ENCODE measurements at regions not wholly inside any gene's neighbourhood (a gene's known extent, or its start where the extent isn't known, plus 50 kb on each side); places are given as distances from the start of the nearest gene placed in this dataset.
"Not testable (repeated sequence)": the region's sequence is repeated elsewhere in the genome, so short reads cannot be mapped to it uniquely, and the experiment has no call there.

DNA sequence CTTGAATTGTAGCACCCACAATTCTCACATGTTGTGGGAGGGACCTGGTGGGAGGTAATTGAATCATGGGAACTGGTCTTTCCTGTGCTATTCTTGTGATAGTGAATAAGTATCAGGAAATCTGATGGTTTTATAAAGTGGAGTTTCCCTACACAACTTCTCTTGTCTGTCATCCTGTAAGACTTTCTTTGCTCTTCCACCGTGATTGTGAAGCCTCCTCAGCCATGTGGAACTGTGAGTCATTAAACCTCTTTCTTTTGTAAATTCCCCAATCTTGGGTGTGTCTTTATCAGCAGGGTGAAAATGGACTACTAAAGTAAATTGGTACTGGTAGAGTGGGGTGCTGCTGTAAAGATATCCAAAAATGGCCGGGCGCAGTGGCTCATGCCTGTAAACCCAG lies 215.6 kb downstream of the LIG4 start:
- no peak for DNase-seq

DNA sequence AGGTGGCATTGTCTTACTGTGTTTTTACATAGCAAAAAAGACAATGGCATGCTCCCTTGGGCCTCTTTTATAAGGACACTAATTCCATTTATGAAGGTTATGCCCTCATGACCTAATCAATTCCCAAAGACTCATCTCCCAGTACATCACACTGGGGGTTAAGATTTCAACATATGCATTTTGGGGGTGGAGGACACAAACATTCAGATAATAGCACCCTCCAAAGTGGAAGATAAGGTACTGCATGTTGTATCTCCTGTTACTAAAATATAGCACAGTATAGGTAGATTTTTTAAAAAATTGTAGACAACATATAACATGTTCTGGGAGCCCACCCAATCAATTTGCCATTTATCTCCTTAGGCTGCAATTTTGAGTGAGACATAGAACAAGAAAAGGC lies 221.2 kb downstream of the LIG4 start:
- DNase-seq, result no peak

DNA sequence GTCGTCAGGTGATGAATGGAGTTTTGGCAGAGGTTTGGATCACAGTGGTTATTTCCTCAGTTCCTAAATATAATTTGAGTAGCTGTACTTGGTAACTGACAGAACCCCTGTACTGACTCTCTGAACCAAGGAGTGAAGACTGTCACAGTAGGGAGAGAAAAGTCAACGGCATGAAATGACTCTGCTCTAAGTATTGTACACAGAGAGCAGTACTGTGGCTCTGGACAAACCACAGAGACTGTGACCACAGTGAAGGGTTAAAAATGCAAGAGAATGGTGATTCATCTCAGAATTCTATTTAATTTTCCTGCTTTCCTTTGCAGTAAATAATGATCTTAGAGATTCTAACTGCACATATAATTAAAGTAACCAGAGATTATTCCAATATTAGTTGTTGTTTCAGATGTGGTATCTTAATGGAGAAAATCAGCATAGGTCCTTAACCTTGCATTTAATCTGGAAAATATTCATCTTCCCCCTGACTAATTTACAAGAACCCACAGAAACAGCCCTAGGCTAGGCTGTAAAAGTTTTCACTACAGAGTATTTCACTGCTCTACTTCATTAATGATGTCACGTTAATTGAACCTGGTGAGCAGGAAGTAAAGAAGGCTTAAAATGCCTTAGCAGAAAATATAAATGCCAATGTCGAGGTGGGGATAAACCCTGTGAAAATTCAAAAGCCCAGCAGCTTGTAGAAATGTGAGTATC lies 221.9 kb downstream of the LIG4 start:
- no peak for DNase-seq

DNA sequence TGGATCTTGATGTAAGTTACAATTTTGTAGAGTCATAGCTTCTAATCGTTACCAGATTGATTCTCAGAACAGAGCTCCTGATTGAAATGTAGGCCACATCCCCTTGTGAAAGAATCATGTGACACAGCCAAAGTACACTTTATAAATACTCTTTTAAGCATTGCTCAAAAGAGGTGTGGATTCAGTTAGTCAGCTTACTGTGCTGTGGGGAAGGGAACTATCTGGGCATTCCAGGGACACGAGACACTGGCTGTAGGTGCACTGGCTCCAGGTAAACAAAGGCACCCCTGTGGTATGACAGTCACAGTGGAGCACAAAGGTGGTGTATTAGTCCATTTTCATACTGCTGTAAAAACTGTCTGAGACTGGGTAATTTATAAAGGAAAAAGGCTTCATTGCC lies 222.8 kb downstream of the LIG4 start:
- DNase-seq, result no peak

DNA sequence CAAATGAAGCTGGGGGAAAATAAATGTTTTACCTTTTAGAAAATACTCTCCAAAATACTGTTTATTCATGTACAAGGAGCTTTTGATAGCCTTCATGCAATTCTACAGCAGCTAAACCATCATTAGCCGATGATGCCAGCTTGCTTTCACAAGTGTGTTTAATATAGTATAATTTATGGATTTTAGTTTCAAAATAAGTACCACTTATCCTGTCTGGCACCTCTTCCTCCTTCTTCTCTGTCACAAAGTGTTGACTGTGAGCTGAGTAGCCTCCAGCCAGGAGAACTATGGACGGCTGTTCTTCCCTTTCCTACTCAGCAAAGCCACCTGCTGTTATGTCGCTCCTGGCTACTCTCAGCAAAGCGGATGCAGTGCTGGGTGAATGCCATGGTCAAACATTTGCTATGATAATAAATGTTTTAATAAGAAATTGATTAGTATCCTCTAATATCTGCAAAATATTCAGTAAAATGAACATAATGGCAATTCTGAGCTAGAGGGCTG lies 238.2 kb downstream of the LIG4 start:
- no peak for DNase-seq

DNA sequence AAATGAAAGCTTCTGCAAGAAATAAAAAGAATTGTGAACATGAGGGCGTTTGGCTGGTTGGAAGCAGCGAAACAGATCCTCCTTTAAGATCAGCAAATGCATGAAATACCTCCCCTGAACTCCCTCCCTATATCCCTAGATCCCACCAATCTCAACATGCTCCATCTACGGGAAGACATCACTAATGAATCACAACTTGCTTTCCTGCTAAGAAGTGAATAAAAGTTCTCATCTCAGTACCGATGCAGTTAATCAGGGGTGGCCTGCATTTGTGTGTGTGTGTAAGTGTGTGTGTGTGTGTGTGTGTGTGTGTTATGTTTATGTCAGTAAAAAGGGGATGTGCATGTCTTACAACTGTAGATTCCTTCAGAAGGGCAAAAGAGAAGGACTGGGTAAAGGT lies 238.7 kb downstream of the LIG4 start:
- DNase-seq, result no peak

DNA sequence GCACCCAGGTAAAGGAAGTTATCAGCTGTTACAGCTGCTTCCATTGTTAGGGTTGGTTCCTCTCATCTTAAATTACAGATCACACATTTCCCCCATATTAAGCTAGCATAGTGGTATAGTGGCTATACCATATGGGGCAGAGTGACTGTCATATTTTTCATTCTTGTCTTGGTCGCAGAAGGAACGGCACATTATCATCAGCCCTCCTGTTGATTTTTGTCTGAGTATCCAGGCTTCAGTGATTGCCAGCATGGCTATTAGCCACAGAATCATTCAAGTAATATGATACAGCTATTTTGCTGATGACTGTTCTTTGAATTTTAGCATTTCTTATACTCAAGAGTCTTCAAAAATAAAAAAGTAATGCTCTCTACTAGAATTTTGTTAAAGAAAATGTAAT lies 240.9 kb downstream of the LIG4 start:
- no peak for DNase-seq

DNA sequence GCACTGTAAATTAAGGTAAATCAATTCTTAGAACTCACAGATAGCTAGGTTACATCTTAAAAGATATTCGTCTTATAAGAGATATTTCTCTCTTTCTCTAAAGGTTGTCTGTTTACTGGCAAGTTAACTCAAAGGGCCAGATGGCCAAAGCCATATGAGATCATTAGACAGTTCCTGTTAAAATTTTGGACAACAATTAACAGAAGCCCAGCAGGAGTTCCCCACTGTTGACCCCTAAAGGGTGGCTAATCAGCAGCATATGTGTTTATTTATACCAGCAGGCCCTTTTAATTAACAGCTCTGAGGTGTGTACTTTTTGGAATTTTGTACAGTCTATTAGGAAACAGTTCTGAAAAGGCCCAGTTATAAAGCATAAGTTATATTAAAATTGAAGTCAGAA lies 245.8 kb downstream of the LIG4 start:
- no peak for DNase-seq

DNA sequence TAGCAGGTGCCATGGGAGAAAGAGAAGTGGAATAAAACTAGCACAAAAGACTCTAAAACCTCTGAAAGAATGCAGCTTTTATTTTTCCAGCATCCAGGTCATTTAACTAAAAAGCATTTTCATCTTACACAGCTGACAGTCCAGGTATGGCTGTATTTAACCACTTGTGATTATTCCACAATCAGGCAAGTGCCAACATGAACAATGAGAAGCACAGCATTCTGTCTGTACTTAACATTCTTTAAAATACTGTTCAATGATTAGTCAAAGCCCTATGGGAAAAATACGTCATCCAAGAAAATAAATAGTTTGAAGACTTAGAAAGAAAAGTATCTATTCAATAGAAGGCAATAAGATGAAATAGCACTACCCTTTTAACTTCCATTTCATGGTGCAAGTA lies 246.9 kb downstream of the LIG4 start:
- DNase-seq, result no peak

DNA sequence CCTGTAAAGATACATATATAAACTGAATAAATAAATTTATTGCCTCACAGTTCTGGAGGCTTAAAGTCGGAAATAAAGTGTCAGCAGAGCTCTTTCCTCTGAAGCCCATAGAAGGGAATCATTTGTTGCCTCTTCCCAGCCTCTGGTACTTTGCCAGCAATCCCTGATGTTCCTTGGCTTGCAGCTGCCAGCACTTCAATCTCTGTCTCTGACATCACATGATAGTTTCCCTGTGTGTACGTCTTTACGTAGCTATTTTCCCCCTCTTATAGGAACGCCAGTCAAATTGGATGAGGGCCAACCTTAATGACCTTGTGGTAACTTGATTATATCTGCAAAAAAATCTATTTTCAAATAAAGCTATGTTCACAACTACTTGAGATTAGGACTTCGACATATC lies 250.9 kb downstream of the LIG4 start:
- no peak for DNase-seq

DNA sequence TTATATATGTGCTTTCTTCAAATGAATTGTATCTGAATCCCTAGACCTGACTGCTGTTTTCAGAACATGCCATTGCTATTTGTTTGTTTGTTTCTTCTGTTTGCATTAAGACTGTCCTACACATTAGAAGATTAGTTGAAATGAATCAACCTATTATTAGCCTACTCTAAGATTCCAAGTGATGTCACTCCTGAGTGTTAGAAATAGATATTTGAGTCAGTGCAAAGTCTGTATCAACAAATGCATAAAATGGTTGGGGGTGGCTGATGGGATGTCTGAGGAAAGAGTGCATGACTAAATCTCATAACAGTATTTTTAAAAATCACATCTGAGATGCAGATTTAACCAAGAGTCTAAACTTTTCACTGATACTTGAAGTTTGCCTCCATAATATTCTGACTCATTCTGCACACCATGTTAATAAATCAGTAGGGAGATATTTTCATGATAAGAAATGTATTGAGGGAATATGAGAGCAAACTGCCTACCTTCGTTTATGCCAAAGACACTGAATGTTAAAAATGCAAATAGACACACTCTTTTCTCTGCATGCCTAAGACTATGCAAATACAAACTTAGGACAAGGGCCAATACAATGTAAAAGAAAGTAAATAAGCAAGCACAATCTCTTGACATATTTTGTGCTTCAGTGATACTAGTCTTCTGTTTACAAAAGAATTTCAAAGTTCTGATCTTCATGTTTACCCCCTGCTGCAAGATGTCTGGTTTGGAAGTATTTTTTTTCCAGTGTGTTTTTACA lies 253.3 kb downstream of the LIG4 start:
- DNase-seq, result no peak

DNA sequence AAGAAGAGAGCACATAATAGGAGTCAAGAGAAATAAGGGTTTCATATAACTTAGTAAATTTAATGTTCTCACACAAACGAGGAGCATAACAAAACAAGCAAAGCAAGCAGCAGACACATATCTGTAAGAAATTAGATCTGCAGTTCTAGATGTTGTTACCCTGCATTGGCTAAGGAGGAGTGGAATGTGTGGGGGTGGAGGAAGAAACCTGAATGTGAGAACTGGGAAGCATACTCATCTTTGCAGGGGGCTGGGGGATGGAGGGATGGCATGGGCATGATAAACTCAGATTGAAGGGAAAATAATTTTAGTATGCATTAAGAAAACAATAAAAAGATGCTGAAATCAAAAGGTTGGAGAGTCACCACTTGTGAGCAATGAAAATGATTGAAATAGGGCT lies 255.0 kb downstream of the LIG4 start:
- no peak for DNase-seq

DNA sequence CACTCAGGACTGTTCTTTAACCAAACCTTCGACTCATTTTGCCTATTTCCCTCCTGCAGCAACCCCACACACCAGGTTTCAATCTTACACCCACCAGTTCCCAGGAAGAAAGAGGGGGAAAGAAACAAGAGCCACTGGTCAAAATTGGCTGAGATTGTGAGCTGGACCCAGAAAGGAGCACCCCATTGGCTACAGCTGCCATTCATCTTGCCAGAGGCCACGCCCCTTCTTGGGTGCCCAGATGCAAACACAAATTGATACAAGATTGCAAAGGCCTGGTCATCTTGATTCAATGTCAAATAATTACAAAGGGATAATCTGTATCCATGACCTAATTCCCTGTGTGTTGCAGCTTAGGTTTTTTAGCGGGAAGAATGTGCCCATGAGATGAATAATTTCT lies 258.4 kb downstream of the LIG4 start:
- DNase-seq, result no peak

DNA sequence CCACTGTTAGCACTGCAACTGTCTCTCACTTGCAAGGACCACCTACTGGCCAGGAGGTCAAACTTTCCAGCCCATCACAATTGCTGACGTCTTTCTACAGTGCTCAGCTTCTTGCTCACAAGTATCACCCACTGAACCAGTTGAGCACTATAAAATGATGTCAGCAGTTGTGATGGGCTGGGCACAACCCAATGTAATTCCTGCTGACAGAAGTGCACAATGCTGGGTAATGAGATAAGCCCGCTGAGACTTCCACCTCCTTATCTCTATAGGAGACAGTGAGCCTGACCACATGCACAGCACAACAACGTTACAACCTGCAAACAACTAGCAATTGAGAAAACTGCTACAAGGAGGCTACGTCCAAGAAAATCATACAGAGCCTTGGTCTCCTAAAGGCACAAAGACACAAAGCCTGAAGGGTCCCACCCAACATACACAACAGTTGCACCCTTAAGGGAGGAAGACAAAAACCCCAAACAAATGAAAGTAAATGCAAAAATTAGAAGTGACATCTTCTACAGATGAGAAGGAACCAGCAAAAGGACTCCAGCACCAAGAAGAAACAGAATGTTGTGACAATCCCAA lies 273.2 kb downstream of the LIG4 start:
- no peak for DNase-seq

DNA sequence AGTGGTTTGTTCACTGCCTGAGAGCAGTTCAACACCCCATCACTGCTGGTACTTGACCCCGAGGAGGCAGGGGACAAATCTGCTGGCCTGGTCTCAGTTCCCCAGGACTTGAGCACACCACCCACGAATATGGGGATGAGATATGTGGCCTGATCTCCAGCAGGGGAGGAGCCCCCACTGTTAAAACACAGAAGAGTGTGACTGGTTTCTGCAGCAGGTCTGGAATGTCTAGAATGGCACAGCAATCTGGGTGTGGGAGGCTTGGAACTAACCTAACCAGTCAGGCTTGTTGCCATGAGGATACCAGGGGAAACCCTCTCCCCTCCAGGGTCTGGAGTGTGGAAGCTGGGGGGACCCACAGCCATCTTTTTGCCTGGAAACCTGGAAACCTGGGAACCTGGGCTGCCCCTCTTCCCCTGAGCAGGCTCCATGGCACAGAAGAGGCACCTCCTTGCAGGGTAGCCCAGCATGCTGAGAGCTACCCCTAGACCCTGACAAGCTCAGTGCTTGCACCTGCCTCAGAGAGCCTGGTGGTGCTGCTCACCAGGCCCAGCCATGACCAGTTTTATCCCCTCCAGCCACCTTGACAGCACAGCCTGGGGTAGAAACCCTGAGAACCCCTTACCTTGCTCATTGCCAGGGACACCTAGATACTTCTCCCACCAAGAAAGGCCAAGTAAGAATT lies 273.8 kb downstream of the LIG4 start:
- DNase-seq, result no peak

DNA sequence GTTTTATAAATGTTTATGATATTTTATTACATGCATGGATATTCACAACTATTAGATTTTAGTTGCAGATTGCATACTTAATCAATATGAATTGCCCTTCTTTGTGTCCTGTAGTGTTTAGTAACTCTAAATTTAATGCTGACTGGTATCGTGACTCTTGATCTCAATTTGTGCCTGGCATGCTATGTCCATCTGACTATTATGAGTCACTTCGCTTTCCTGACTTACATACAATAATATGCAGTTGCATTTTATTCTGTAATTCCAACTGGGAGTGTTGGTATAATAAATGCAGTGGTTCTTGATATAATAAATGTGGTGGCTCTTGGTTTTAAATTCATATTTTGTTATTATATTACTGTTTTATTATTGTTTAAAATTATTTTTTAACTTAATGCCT lies 277.5 kb downstream of the LIG4 start:
- DNase-seq, result no peak

DNA sequence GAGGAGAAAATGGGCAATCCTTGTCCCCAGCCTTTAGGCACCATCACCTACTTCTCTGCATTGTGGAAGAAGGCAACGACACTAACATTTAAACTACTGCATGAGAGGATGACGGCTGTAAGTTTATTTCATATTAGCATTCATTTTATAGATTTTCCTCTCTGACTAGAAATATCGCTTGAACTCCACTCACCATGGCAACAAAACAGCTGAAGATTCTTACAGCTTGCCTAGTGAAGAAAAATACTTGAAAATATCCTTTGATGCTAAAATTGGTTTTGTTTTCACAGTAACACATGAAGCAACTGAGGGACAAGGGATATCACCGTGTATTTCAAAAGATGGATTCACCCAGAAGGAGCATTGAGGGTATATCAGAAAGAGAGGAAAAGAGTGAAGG lies 284.3 kb downstream of the LIG4 start:
- DNase-seq, result no peak

DNA sequence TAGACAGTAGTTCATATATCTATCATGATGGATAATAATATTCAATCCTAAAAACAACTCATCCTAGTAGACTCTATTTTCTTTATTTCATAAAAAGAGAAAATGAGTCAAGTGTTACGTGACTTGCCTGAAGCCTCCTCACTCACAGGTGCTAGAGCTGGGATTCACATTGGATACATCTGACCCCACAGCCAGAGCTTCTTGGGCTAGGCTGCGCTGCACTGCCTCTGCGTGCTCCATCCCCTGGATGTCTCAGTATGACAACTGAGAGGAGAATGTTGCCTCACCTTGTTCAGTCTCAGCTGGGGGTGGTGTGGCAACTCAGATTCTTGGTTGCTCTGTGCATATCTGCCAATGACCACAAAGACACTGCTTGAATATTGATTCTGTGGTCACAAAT lies 286.6 kb downstream of the LIG4 start:
- DNase-seq, result no peak

DNA sequence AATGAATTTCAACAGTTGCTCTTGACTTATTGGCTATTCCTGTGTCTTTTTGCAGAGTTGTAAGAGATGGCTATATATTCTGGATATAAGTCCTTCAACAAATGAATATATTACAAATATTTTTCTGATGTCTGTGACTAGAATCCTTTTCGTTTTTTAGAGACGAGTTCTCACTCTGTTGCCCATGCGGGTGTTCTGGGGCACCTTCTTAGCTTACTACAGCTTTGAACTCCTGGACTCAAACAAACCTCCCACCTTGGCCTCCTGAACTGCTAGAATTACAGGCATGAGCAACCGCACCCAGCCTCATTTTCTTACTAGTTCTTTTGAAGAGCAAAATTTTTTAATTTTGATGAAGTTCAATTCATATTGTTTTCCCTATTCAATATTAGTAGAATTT lies 287.8 kb downstream of the LIG4 start:
- DNase-seq, result no peak

DNA sequence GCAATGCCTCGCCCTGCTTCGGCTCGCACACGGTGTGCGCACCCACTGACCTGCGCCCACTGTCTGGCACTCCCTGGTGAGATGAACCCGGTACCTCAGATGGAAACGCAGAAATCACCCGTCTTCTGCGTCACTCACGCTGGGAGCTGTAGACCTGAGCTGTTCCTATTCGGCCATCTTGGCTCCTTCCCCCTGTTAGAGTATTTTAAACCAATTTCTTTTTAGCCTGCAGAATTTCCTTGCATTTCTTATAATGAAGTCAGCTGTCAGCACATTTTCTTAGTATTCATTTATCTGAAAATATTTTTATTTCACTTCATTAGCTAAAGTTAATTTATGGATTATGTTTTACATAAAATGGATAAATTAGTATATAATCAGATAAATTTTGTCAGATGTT lies 288.8 kb downstream of the LIG4 start:
- not testable (repeated sequence) for DNase-seq

DNA sequence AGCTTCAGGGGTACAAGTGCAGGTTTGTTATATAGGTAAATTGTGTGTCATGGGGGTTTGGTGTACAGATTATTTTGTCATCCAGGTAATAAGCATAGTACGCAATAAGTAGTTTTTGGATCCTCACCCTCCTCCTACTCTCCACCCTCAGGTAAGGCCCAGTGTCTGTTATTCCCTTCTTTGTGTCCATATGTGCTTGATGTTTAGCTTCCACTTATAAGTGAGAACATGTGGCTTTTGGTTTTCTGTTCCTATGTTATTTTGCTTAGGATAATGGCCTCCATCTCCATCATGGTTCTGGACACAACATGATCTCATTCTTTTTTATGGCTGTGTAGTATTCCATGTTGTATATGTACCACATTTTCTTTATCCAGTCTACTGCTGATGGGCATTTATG lies 298.4 kb downstream of the LIG4 start:
- not testable (repeated sequence) for DNase-seq

DNA sequence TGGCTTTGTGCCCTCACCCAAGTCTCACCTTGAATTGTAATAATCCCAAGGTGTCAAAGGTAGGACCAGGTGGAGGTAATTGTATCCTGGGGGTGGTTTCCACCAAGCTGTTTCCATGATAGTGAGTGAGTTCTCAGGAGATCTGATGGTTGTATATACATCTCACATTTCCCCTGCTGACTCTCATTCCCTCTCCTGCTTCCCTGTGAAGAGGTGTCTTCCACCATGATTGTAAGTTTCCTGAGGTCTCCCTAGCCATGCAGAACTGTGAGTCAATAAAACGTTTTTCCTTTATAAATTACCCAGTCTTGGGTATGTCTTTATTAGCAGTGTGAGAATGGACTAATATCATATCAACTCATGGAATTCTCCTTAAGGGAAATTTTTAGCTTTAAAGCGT lies 302.6 kb downstream of the LIG4 start:
- no peak for DNase-seq

DNA sequence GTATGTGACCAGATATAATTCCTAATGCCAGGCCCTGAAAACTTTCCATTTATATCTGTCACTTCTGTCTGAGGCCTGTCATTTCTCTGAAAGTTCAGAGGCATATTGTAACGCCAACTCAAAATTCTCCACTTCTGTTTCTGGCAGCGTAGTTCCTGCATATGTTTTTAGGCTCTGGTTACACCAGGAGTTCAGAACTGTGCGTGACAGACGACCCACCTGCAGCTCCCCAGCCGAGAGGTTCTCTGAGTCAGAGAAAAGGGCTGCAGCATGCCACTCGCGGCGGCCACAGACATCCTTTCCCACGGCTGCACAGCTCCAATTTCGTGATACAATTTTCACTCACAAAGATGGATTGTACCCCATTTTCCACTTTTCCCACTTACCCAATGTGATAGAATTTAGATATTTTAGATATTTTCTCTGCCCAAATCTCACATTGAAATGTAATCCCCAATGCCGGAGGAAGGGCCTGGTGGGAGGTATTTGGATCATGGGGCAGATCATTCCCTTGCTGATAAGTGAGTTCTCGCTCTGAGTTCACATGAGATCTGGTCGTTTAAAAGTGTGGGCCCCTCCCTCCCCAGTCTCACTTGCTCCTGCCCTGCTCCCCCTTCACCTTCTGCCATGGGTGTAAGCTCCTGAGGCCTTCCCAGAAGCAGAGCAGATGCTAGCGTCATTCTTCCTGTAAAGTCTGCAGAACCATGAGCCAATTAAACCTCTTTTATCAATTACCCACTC lies 308.1 kb downstream of the LIG4 start:
- no peak for DNase-seq

Data from stimulated activated CD4-positive, alpha-beta T cell treated with anti-CD3 and anti-CD28 coated beads, Interleukin-2, amount 100 ng/mL, for 24 hours (primary cell).